OCI-M1 (cell line): ENCODE measurements at regions not wholly inside any gene's neighbourhood (a gene's known extent, or its start where the extent isn't known, plus 50 kb on each side); places are given as distances from the start of the nearest gene placed in this dataset.
"Not testable (repeated sequence)": the region's sequence is repeated elsewhere in the genome, so short reads cannot be mapped to it uniquely, and the experiment has no call there.

Experiments used
- DNase-seq: peaks from one replicate; lab custom pipeline; 2025; lab: John Stamatoyannopoulos, UW

- peak; percentile 20 for DNase-seq
Observed at GRCh38 chr5:104345222-104346016, 782.8 kb upstream of the NUDT12 start.

DNA sequence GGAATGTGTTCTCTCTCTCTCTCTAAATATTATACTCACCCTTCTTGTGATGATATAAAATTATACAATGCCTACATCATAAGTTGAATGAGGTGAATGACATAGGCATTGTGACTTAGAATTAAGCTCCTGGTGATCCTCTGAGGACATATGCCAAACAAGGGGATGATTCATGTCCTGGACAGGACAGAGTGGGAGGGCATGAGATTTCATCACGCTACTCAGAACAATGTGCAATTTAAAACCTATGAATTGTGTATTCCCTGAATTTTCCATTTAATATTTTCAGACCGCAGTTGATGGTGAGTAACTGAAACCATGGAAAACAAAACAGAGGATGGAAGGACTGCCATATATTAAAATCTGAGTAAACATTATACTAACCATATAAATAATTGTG is 782.2 kb upstream of the NUDT12 start:
- no peak for DNase-seq

- peak; percentile 68 for DNase-seq
Observed at GRCh38 chr5:104327801-104328200, 765.2 kb upstream of the NUDT12 start.

- DNase-seq, result no peak
Observed at GRCh38 chr5:104326966-104327365, 764.4 kb upstream of the NUDT12 start.

DNA sequence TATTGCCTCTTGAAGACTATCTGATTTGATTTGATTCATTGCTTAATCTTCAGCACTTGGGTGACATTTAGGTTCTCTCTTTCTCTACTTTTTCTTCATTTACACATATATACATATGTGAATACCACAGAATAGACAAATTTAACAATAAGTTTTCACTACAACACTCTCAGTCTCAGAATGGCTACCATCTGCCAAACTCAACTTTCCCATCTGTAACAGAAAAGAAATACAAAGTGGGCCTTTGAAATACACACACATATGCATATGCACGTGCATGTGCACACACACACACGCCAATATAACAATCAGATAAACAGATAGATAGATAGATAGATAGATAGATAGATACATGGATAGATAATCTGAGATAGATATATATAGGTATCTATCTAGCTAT is 762.8 kb upstream of the NUDT12 start:
- no peak for DNase-seq

DNA sequence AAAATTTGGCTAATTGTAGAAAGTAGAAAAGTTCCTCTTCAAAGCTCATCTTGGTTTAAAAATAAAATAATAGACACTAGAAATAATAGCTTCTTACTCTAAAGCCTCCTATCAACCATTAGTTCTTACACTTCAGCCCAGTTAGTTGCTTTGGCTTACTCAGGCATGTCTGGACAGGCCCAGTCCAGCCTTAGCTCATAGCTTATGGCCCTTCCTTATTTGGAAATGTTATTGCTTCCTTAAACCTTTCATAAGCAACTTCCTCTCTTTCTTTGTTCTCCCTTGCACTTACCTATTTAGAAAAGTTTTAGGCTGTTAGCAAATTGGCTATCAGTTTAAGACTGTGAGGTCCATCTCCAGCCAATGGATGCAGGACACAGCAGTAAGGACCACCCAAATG is 754.1 kb upstream of the NUDT12 start:
- DNase-seq, result not testable (repeated sequence)

DNA sequence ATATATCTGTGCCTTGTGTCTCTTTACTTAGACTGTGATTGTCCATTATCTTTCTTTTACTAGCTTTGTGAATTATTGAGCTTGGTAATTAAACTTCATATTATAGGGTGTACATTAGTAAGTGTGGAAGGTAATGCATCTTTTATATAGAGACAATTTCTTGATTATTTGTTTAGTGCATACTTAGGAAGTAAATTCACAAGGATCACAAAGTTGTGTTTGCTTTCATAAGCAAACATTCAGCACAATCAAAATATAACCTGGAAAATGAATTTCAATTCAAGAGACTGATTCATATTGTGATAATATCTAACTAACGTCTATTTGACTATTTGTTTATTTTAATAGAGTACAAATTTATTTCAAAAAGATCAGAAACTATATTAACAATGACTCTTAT is 749.9 kb upstream of the NUDT12 start:
- DNase-seq, result no peak

DNA sequence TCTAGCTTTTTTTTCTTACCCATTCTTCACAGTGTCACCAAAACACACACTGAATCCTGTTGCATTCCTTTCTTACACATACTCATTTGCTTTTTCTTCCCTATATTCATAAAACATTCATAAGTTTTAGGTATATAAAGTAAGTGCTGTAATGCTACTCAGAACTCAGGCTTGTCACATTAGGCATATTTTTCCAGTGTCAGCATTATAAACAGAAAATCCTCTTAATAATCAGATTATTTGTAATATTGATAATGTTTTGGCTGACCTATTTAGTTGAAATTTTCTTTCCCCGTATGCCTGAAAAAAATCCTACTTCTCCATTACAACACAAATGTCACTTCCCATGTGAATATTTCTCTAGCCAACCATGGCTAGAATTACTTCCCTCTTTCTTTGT is 743.0 kb upstream of the NUDT12 start:
- peak; percentile 45 for DNase-seq

DNA sequence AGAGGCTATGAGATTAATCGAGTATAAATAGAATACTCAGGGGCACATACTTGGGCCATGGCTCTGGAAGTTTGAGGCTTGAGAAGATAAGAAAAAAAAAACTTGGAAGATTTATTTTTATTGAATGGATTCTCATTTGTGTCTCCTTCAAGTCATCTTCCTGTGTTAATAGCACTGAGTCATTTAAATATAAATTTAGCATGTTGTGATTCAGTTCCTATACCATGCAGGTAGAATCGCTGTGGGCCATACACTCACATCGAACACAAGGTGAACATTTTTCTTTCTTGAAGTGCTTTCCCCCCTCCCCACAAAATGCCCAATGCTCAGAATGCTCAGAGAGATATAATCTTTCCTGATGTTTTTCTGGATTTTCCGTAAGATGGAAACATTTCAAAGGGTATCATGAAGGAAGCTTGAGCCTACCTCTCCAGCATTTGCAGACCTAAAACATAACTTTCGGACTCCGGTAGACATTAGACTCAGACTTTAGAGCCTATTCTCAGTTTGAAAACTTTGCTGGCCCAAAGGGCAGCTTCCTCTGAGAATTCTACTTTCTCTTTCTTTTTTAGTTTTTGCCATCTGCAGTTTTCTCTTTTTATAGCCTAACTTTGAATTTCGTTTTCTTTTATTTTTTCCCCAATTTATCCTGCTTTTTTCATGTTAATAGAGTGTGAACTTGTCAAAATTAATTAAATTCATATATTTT is 737.6 kb upstream of the NUDT12 start:
- peak; percentile 20 for DNase-seq

GRCh38 chr5:104298518-104298917 is 735.9 kb upstream of the NUDT12 start:
- no peak for DNase-seq

DNA sequence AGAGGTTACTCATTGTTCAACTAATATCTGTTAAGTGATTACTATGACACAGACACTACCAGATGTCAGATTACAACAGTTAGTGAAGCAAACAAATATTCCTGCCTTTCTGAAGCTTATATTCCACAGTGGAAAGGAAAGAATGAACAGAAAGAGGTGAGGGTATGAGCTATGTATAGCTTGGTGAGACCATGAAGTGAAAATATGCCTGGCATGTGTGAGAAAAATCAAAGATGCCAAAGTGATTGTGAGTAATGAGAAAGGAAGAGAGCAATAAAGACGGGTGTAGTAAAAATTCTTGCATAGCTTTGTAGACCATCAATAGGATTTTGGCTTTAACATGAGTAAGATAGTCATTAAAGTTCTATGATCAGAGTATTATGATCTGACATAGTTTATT is 734.5 kb upstream of the NUDT12 start:
- DNase-seq, result no peak

- DNase-seq, result no peak
Observed at GRCh38 chr5:104295991-104296390, 733.4 kb upstream of the NUDT12 start.

GRCh38 chr5:104283136-104283535 is 720.5 kb upstream of the NUDT12 start:
- no peak for DNase-seq

DNA sequence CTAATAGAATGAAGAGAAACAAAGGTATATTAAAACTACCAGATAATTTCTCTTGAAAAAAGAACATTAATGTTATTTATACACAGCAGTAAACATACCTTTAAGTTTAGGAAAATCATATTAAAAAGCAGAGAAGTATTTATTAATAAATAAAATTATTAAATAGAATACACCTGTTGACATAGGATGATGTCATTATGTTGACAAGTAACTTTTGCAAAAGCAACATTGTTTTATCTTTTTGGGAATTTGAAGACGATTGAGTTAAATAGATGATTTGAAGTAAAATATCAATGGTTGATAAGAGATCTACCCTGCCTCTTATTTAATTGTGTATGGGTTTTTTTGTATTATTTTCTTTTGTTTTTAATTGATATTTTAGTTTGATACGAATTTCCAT is 711.1 kb upstream of the NUDT12 start:
- no peak for DNase-seq

- DNase-seq, result no peak
Observed at GRCh38 chr5:104267320-104268015, 704.9 kb upstream of the NUDT12 start.

GRCh38 chr5:104266161-104266560 is 703.6 kb upstream of the NUDT12 start:
- DNase-seq, result no peak

DNA sequence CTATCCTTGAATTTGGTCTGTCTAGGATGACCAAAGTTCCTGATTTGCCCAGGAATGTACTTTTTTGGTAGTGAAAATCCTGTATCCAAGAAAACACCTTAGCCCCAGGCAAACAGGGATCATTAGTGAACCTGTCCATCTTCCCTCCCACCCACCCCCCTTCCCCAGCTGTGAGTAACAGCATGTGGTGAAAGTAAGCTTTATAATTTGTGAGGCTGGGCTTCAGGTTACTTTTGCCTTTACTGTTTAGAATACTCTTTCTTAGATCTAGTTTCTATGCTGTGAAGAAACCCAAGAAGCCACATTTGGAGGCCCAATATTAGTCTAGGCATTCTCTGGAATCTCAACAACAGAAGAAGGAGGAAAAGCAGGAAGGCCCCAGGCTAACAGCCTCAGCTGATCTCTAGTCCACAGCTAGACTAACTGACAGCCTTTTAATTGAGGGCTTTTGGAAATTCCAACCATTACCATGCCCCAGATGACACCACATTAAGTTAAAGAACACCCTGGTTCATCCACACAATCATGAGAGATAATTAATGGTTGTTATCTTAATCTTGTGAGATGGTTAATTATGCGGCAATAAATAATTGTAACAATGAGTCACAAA is 703.0 kb upstream of the NUDT12 start:
- DNase-seq, result no peak

DNA sequence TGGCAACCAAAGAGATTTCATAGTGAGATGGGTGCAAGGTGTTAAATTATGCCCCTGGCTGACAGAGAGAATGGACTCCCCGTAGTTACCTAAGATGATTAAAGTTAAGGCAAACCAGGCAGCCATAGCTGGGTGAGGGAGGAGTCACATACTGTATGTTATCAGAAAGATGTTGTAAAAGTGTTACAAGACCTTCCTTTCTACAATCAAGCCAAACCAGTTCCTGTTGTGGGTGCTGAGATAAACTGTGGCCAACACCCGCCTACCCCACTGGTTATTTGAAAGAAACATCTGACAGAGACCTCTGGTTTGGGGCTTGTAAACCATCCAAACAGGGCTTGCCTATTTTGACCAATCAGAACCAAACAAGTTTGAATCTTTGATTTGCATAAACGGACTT is 684.7 kb upstream of the NUDT12 start:
- peak; percentile 92 for DNase-seq

GRCh38 chr5:104241046-104241445 is 678.5 kb upstream of the NUDT12 start:
- DNase-seq, result no peak

DNA sequence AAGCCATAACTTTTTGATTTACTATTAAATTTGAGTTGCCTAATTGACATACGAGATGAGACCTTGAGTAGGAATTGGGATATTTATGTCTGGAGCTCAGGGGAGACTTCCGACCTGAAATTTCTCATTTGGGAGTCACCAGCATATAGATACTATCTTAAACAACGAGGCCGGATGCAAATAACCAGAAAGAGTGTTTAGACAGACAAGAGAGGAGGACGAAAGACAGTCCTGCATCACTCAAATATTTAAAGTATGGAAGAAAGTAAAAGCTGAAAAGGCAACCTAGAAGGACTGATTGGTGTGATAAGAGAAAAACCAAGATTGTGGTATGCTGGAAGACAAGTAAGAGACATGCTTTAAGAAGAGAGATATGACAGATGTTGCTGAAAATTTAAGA is 675.0 kb upstream of the NUDT12 start:
- no peak for DNase-seq

DNA sequence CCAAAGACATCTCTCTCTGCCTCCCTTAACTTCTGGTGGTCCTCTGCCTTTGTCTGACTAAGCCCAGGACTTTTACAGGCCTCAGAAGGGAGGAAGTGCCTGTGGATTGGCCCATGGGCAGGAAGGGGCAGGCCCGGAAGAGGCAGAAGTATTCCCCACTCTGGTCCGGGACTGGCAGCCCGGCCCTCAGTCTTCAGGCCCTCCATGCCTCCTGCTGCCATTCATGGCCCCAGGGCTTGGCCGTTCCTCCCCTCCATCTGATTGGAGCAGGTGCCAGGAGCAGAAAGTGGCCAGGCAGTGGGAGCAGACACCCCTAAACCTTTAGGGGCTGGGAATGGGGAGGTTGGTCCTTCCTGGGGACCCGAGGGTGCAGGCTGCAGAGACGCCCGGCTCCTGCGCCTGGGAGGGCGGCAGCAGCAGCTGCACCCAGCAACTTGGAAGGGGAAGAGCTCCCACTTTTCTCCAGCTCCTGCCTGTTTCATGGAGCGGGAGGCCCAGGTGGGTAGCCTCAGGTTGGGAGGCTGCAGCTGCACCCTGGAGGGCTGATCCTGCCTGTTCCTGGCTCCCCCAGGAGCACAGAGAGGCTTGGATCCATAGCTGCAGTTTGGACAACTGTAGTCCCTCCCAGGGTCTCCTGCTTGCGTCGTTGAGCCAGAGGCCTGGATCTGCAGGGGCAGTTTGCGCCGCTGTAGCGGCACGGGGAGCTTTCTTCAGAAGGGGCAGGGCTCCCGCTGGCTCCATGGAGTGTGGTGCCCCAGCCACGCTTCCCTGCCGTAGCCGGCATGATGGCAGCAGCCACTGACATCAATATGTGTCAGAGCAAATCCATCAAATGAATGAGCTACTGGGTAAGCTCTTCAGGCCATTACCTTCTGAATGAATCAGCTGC is 661.5 kb upstream of the NUDT12 start:
- DNase-seq, result no peak

DNA sequence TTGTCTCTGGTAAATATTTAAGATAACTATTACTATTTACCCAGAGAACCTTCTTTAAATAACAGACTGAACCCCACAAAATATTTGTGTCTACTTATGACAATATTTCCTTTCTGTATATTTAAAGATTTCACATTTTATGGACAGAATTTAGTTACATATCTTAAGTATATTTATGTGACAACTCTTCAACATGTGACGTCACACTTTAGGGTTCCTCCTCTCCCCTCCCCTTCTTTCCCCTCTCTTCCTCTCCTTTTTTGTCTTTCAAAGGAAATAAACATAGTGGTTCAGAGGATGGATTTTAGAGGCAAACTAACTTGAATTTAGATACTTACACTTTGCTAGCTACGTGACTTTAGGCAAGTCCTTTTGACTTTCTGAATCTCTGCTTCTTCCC is 655.6 kb upstream of the NUDT12 start:
- DNase-seq, result no peak
